Naive thymus-derived CD4-positive, alpha-beta T cell (primary cell): ENCODE measurements at regions not wholly inside any gene's neighbourhood (a gene's known extent, or its start where the extent isn't known, plus 50 kb on each side); places are given as distances from the start of the nearest gene placed in this dataset.
"Not testable (repeated sequence)": the region's sequence is repeated elsewhere in the genome, so short reads cannot be mapped to it uniquely, and the experiment has no call there.

Source experiments
- ATAC-seq: fragments of 150-1000 bp; cut with Tn5 transposase; 2 replicates; pipeline ENCODE4 v1.10.0; 2021; ENCODE audit warnings: mild to moderate bottlenecking, moderate library complexity
- CTCF ChIA-PET: fragments of 350-600 bp; sonication (Branson Sonifier 250); formaldehyde crosslinking; loops from one replicate; lab custom pipeline; 2021; ENCODE audit warnings: antibody characterized with exemption; lab: Charles Lee
- POLR2A ChIA-PET: fragments of 350-600 bp; sonication (Branson Sonifier 250); formaldehyde crosslinking; loops from one replicate; lab custom pipeline; 2021; ENCODE audit warnings: antibody characterized with exemption, inconsistent platforms; lab: Charles Lee
- DNase-seq, 9 donors: peaks; one replicate each; pipeline versions ENCODE4 v3.0.0 to v3.0.0-alpha.2; 2020 to 2022; ENCODE audit warnings: mixed read lengths in 1 of 9
- H3K27ac ChIP-seq: one replicate; pipeline ENCODE4 v1.7.0; 2013; ENCODE audit warnings: mild to moderate bottlenecking, low read depth, low read length, moderate library complexity
- H3K27me3 ChIP-seq, 2 donors: one replicate each; pipeline ENCODE4 v1.7.0; 2013; ENCODE audit warnings: low read length in 2 of 2, mild to moderate bottlenecking in 2 of 2, moderate library complexity in 2 of 2; ENCODE audit not compliant: control insufficient read depth in 2 of 2, insufficient read depth in 2 of 2
- H3K36me3 ChIP-seq, 3 experiments: 1 replicate in 2 of 3; 2 replicates in 1 of 3; pipeline ENCODE4 v1.7.0; 2013; ENCODE audit warnings: low read length in 3 of 3, mild to moderate bottlenecking in 3 of 3, moderate library complexity in 1 of 3; ENCODE audit not compliant: insufficient read depth in 3 of 3, control insufficient read depth in 2 of 3
- H3K4me1 ChIP-seq, 2 donors: one replicate each; pipeline ENCODE4 v1.7.0; 2013; ENCODE audit warnings: low read length in 2 of 2, mild to moderate bottlenecking in 2 of 2, moderate library complexity in 1 of 2; ENCODE audit not compliant: control insufficient read depth in 2 of 2, insufficient read depth in 2 of 2
- H3K4me3 ChIP-seq: 2 replicates; pipeline ENCODE4 v1.7.0; 2013; ENCODE audit warnings: mild to moderate bottlenecking, low read length
- H3K9me3 ChIP-seq, 3 experiments: 1 replicate in 2 of 3; 2 replicates in 1 of 3; pipeline ENCODE4 v1.7.0; 2013; ENCODE audit warnings: low read length in 3 of 3; ENCODE audit not compliant: control insufficient read depth in 2 of 3
- H3K27ac Mint-ChIP-seq, 9 donors: one replicate each; pipeline ENCODE4 v1.8.0; 2020 to 2022; ENCODE audit warnings: mixed read lengths in 9 of 9, mild to moderate bottlenecking in 8 of 9, moderate library complexity in 5 of 9, inconsistent platforms in 2 of 9
- H3K27me3 Mint-ChIP-seq, 5 donors: one replicate each; pipeline ENCODE4 v1.8.0; 2021 to 2022; ENCODE audit warnings: mixed read lengths in 5 of 5, mild to moderate bottlenecking in 1 of 5
- H3K36me3 Mint-ChIP-seq, 5 donors: one replicate each; pipeline ENCODE4 v1.8.0; 2020 to 2022; ENCODE audit warnings: mixed read lengths in 5 of 5, mild to moderate bottlenecking in 3 of 5, inconsistent platforms in 1 of 5
- H3K4me1 Mint-ChIP-seq, 7 donors: one replicate each; pipeline ENCODE4 v1.8.0; 2020 to 2022; ENCODE audit warnings: mixed read lengths in 7 of 7, mild to moderate bottlenecking in 3 of 7, inconsistent platforms in 1 of 7
- H3K4me3 Mint-ChIP-seq, 10 donors: one replicate each; pipeline ENCODE4 v1.8.0; 2020 to 2022; ENCODE audit warnings: mild to moderate bottlenecking in 10 of 10, mixed read lengths in 10 of 10, moderate library complexity in 6 of 10, inconsistent platforms in 2 of 10
- H3K9me3 Mint-ChIP-seq, 11 donors: one replicate each; pipeline ENCODE4 v1.8.0; 2020 to 2022; ENCODE audit warnings: mixed read lengths in 11 of 11, mild to moderate bottlenecking in 4 of 11, inconsistent platforms in 1 of 11, moderate library complexity in 1 of 11
- intact Hi-C, 2 donors: fragments of 100-400 bp; cut with micrococcal nuclease; formaldehyde crosslinking; loops; one replicate each; pipeline ENCODE4 v1.15.1; 2023

GRCh38 chr5:13133951-13134350 lies 810.5 kb downstream of the DNAH5 start:
- H3K36me3 ChIP-seq: no peaks in the 10 kb centered on the region
- ChIA-PET POLR2A (no interaction called here), CTCF (no interaction called here)
- Mint-ChIP-seq H3K4me3 (no peak overlapping the region), H3K9me3 (peaks cover 0 to 24% (median 6%) of the 10 kb centered on the region in 11 donors), H3K4me1 (no peaks in the 10 kb centered on the region), H3K27ac (no peak overlapping the region), H3K36me3 (no peaks in the 10 kb centered on the region), H3K27me3 (no peaks in the 10 kb centered on the region)
- H3K9me3 ChIP-seq: no peaks in the 10 kb centered on the region
- no peaks in the 10 kb centered on the region for H3K27me3 ChIP-seq
- no peaks in the 10 kb centered on the region for H3K4me1 ChIP-seq
- H3K4me3 ChIP-seq: no peak overlapping the region
- DNase-seq (no peak), ATAC-seq (no peak)
- H3K27ac ChIP-seq: no peak overlapping the region
- intact Hi-C loops: no loop called here

- Mint-ChIP-seq H3K9me3 (peaks cover 0 to 25% (median 11%) of the 10 kb centered on the region in 11 donors), H3K36me3 (peaks cover 0 to 3% (median 0%) of the 10 kb centered on the region in 5 donors), H3K27me3 (no peaks in the 10 kb centered on the region), H3K4me3 (no peak overlapping the region), H3K4me1 (no peaks in the 10 kb centered on the region), H3K27ac (no peak overlapping the region)
- Histone ChIP-seq H3K27me3 (no peaks in the 10 kb centered on the region), H3K27ac (no peak overlapping the region), H3K4me1 (no peaks in the 10 kb centered on the region), H3K36me3 (no peaks in the 10 kb centered on the region), H3K9me3 (no peaks in the 10 kb centered on the region), H3K4me3 (no peak overlapping the region)
- intact Hi-C loops: no loop called here
- CTCF ChIA-PET: no interaction called here
- DNase-seq (no peak), ATAC-seq (no peak)
- POLR2A ChIA-PET: no interaction called here
Observed at GRCh38 chr5:13115476-13115875, 829.0 kb downstream of the DNAH5 start.

- CTCF ChIA-PET: no interaction called here
- Mint-ChIP-seq H3K36me3 (no peaks in the 10 kb centered on the region), H3K27me3 (no peaks in the 10 kb centered on the region)
Observed at GRCh38 chr5:13108265-13108664, 836.2 kb downstream of the DNAH5 start.

GRCh38 chr5:13107537-13107936 lies 837.0 kb downstream of the DNAH5 start:
- H3K9me3 ChIP-seq: no peaks in the 10 kb centered on the region
- intact Hi-C loops: no loop called here
- ChIA-PET CTCF (no interaction called here), POLR2A (no interaction called here)
- DNase-seq (no peak), ATAC-seq (no peak)
- H3K36me3 ChIP-seq: no peaks in the 10 kb centered on the region
- H3K27ac ChIP-seq: no peak overlapping the region
- no peaks in the 10 kb centered on the region for H3K27me3 Mint-ChIP-seq
- H3K4me1 Mint-ChIP-seq: no peaks in the 10 kb centered on the region
- H3K27me3 ChIP-seq: no peaks in the 10 kb centered on the region
- H3K9me3 Mint-ChIP-seq: peaks cover 0 to 14% (median 5%) of the 10 kb centered on the region in 11 donors
- no peaks in the 10 kb centered on the region for H3K4me1 ChIP-seq
- H3K36me3 Mint-ChIP-seq: no peaks in the 10 kb centered on the region
- H3K4me3 ChIP-seq: no peak overlapping the region
- H3K4me3 Mint-ChIP-seq: no peak overlapping the region
- H3K27ac Mint-ChIP-seq: no peak overlapping the region

More at GRCh38 chr5:13108265-13108664, 836.2 kb downstream of the DNAH5 start:
- Histone ChIP-seq H3K4me3 (no peak overlapping the region), H3K36me3 (no peaks in the 10 kb centered on the region), H3K27ac (no peak overlapping the region), H3K27me3 (no peaks in the 10 kb centered on the region), H3K9me3 (no peaks in the 10 kb centered on the region), H3K4me1 (no peaks in the 10 kb centered on the region)
- ATAC-seq (no peak), DNase-seq (no peak)
- intact Hi-C loops: no loop called here
- POLR2A ChIA-PET: no interaction called here
- H3K4me1 Mint-ChIP-seq: no peaks in the 10 kb centered on the region
- no peak overlapping the region for H3K4me3 Mint-ChIP-seq
- H3K9me3 Mint-ChIP-seq: peaks cover 0 to 20% (median 5%) of the 10 kb centered on the region in 11 donors
- no peak overlapping the region for H3K27ac Mint-ChIP-seq

- Mint-ChIP-seq H3K4me1 (no peaks in the 10 kb centered on the region), H3K9me3 (peaks cover 0 to 15% (median 5%) of the 10 kb centered on the region in 11 donors), H3K27ac (no peak overlapping the region), H3K36me3 (no peaks in the 10 kb centered on the region), H3K4me3 (no peak overlapping the region), H3K27me3 (no peaks in the 10 kb centered on the region)
- ATAC-seq (no peak), DNase-seq (no peak)
- Histone ChIP-seq H3K27me3 (no peaks in the 10 kb centered on the region), H3K4me1 (no peaks in the 10 kb centered on the region), H3K4me3 (no peak overlapping the region), H3K9me3 (peaks cover 0 to 5% (median 0%) of the 10 kb centered on the region in 3 experiments), H3K36me3 (no peaks in the 10 kb centered on the region), H3K27ac (no peak overlapping the region)
- POLR2A ChIA-PET: no interaction called here
- intact Hi-C loops: no loop called here
- CTCF ChIA-PET: no interaction called here
Observed at GRCh38 chr5:13081116-13081515, 863.4 kb downstream of the DNAH5 start.

GRCh38 chr5:13072936-13073335 lies 871.6 kb downstream of the DNAH5 start:
- H3K4me1 Mint-ChIP-seq, H3K4me3 Mint-ChIP-seq, H3K4me1 ChIP-seq, H3K27ac Mint-ChIP-seq, H3K27me3 Mint-ChIP-seq, H3K27ac ChIP-seq, CTCF ChIA-PET, ATAC-seq, H3K36me3 Mint-ChIP-seq, H3K27me3 ChIP-seq, H3K36me3 ChIP-seq, H3K4me3 ChIP-seq, POLR2A ChIA-PET, DNase-seq, intact Hi-C loops: not testable (repeated sequence)
- peaks cover 0 to 11% (median 0%) of the 10 kb centered on the region in 3 experiments for H3K9me3 ChIP-seq
- H3K9me3 Mint-ChIP-seq: peaks cover 4 to 61% (median 19%) of the 10 kb centered on the region in 11 donors

- Histone ChIP-seq H3K27me3 (no peaks in the 10 kb centered on the region), H3K27ac (no peak overlapping the region), H3K36me3 (no peaks in the 10 kb centered on the region), H3K4me1 (no peaks in the 10 kb centered on the region), H3K4me3 (no peak overlapping the region), H3K9me3 (no peaks in the 10 kb centered on the region)
- intact Hi-C loops: no loop called here
- POLR2A ChIA-PET: no interaction called here
- peaks cover 0 to 2% (median 0%) of the 10 kb centered on the region in 7 donors for H3K4me1 Mint-ChIP-seq
- H3K9me3 Mint-ChIP-seq: peaks cover 0 to 30% (median 7%) of the 10 kb centered on the region in 11 donors
- H3K27me3 Mint-ChIP-seq: no peaks in the 10 kb centered on the region
- CTCF ChIA-PET: no interaction called here
- H3K4me3 Mint-ChIP-seq: no peak overlapping the region
- DNase-seq (no peak), ATAC-seq (no peak)
- H3K27ac Mint-ChIP-seq: no peak overlapping the region
- H3K36me3 Mint-ChIP-seq: no peaks in the 10 kb centered on the region
Observed at GRCh38 chr5:13063088-13063487, 881.4 kb downstream of the DNAH5 start.
